ENCODE measurements at regions not wholly inside any gene's neighbourhood (a gene's known extent, or its start where the extent isn't known, plus 50 kb on each side); places are given as distances from the start of the nearest gene placed in this dataset.

DNA sequence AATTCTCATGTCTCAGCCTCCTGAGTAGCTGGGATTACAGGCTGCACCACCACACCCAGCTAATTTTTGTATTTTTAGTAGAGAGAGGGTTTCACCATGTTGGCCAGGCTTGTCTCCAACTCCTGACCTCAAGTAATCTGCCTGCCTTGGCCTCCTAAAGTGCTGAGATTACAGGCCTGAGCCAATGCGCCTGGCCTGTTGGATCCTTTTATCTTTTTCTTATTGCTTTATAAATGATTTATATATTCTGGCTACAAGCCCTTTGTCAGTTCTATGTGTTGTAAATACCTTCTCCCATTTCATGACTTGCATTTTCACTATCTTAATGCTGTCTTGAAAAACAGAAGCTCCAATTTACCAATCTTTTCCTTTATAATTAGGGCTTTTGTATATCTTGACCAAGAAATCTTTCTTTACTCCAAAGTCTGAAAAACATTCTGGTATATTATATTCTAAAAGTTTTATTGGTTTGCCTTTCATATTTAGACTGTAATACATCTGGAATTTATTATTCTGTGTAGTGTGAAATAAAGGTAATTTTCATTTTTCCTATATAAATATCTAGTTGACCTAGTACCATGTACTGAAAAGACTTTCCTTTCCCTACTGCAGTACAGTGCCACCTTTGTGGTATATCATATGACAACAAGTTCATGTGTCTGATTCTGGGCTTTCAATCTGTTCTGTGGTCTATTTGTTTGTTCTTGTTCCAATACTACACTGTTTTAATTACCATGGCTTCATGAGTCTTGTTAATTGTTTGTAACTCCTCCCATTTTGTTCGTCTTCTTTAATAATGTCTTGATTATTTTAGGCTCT lies 52.9 kb upstream of the RNU6-1 start:
- no peak for DNase-seq (ENCODE audit: low spot score)

DNA sequence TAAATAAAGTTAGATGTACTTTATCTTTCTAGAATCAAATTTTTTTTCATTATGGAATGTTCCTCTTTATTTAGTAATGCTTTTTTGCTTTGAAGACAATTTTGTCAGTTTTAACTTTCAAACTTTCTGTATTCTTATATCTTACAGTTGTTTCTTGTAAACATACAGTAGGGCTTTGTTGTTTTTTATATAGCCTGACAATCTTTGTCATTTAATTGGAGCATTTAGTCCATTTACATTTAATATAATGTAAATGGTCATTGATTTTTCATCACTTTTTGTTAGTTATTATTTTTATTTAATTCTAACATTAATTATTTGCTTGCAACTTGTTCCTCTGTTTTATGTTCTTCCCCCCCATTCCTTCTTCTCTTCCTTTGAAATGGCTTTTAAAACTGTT lies 55.4 kb upstream of the RNU6-1 start:
- DNase-seq (ENCODE audit: low spot score) = no peak

DNA sequence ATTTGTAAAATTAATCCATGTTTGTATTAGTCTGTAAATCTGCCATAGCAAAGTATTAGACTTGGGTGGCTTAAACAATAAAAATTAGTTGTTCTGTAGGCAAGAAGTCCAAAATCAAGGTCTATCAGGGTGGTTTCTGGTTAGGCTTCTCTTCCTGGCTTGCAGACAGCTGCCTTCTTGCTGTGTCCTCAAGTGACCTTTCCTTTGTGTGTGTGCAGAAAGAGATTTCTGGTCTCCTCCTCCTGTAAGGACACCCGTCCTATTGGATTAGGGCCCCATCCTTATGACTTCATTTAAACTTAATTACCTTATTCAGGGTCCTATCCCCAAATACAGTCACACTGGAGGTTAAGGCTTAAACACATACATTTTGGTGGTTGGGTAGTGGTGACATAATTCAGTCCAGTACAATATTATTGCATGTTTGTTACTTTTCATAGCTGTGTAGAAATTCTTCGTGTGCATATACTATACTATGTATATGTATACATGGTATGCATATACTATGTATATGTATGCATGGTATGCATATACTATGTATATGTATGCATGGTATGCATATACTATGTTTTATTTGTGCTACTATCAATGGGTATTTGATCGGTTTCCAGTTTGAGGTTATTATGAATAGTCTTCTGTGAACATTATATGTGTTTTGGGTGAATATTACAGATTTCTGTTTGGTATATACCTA lies 57.9 kb upstream of the RNU6-1 start:
- DNase-seq (ENCODE audit: low spot score) = no peak

DNA sequence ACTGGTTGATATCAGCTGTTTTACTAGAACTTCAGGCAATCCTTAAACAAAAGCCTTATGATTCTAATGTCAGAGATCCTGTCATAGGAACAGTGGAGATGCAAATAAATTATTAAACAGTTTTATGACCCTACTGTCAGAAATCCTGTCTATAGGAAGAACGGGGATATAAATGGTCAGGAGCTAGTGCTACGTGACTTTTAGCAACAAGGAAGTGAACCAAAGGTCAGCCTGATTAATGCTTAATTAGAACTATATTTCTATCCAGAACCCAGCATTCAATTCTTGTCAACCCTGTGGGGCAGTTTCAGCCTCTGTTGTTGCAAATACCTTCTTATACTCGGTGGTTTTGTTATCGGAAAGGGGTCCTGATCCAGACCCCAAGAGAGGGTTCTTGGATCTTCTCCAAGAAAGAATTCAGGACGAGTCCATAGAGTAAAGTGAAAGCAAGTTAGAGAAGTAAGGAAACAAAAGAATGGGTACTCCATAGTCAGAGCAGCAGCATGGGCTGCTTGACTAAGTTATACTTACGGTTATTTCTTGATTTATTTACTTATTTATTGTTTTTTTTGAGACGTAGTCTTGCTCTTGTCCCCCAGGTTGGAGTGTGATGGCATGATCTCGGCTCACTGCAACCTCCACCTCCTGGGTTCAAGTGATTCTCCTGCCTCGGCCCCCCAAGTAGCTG lies 59.9 kb upstream of the RNU6-1 start:
- peak; percentile 64 for DNase-seq (ENCODE audit: low spot score)

DNA sequence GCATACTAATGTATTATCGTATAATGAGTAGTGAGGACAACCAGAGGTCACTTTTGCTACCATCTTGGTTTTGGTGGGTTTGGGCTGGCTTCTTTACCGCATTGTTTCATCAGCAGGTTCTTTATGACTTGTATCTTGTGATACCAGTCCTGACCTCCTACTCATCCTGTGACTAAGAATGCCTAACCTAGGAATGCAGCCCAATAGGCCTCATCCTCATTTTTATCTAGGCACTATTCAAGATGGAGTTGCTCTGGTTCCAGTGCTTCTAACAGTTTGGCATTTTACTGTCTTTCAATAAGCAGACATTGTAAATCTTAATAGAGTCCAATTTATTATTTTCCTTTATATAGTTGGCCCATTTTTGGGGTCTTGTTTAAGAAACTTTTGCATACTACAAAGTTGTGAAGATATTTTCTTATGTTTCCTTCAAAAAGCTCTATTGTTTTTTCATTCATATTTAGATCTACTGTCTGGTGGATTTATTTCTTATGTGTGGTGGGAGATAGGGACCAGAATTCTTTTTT lies 60.8 kb upstream of the RNU6-1 start:
- DNase-seq (ENCODE audit: low spot score) = no peak

DNA sequence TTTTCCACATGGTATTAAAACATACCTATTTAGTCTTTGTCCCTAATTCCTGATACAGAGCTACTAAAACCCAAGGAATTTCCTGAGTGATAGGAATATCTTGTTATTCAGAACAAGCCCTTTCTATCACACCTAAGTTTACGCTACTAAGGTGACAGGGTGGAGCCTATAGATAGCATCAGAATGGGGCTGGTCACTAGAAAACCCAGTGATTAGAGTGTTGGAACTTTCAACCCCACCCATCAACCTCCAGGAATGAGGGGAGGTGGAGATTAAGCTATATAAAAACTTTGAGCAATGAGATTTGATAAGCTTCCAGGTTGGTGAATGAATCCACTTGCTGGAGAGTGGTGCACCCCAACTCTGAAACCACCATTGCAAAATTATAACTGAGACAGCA lies 62.1 kb upstream of the RNU6-1 start:
- no peak for DNase-seq (ENCODE audit: low spot score)

DNA sequence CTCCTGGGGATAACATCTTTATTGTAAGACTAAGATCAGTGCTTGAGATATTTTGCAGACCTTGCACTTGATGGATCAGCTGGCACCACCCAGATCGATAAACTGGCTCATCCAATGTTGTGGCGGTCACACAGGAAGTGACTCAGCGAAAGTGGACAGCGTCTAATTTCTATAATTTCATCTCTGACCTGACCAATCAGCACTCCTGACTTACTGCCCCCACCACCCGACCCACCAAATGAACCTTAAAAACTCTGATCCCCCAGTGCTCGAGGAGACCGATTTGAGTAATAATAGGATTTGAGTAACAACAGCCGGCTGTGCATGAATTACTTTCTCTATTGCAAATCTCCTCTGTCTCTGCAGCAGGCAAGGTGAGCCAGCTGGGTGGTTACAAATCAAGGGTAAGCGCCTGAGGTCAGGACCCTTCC lies 62.7 kb upstream of the RNU6-1 start:
- DNase-seq (ENCODE audit: low spot score) = no peak

DNA sequence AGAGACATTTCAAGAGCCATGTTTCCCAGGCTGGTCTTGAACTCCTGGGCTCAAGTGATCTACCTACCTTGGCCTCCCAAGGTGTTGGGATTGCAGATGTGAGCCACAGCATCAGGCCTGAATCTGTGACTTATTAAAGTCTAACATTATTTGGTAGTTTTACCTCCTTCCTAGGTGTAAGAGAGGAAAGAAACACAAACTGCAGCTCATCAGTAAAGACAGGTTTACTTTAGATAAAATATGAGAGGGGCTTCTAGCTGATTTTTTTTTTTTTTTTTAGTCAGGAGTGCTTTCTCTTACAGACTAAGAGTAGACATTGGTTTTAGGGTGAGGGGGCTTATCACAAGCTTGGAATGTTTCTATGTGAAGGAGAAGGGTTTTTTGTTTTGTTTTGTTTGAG lies 63.9 kb upstream of the RNU6-1 start:
- DNase-seq (ENCODE audit: low spot score) = no peak

DNA sequence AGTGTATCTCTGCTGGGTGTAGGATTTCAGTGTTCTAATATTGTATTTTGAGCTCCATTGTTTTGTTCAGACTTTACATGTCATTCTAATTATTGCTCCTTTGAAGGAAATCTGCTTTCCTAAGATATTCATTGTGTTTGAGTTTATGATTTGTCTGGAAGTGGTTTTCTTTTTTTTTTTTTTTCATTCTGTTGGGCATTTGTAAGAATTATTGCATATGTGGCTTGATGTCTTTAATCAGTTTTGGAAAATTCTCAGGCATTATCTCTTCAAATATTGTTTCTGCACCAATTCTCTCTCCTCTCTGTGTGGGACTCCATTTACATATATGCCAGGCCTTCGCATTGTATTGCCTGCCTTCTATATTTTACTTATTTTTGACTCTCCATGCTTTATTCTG lies 65.8 kb upstream of the RNU6-1 start:
- no peak for DNase-seq (ENCODE audit: low spot score)

DNA sequence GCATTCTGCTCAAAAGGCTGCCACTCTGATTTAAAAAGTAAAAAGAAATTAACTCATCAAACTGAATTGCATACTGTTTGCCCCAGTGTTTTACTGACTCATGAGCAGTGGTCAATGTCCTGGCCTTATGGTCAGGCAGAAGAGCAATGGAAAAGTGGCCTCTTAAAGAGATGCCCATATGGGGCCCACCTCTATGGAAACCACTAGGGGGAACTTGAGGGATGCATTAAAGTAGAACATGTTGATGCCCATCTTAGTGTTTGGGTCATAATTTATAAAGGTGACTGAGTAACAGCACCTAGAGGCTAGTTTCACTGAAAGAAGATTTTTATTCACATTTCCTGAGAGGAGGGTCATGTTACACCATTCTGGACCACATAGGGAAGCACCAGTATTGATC lies 66.5 kb upstream of the RNU6-1 start:
- no peak for DNase-seq (ENCODE audit: low spot score)

DNA sequence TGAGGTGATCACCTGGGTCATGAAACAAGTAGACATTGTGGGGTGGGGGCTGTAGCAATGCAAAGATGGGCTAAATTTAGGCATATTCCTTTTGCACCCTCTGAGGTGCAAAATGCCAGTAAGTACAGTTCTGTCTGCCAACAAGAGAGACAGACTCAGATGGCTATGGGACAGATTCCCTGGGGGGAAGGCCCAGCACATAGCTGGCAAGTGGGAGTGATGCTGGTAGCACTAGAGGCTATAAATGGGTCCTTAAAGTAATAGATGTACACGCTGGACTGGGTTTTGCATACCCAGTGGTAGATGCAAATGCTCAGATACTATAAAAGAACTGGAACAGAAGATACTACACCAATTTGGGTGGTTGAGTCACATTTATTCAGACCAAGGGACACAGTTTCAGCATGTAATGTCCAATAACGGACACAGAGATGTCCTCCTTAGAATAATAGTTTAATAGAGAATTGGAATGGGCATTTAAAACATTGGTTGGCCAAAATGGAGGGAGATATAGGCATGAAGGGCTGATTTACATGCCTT lies 67.4 kb upstream of the RNU6-1 start:
- no peak for DNase-seq (ENCODE audit: low spot score)

DNA sequence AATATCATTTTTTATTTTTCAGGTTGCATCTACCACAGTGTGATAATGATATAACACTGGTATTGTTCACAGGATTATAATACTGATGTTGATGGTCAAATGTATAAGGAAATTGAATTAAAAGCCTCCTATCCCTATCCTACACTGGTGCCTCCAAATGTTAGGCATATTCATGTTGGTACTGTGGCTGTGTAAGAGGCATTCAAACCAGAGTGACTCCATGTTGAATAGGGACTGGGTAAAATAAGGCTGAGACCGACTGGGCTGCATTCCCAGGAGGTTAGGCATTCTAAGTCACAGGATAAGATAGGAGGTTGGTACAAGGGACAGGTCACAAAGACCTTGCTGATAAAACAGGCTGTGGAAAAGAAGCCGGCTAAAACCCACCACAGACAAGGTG lies 68.9 kb upstream of the RNU6-1 start:
- DNase-seq (ENCODE audit: low spot score) = no peak

DNA sequence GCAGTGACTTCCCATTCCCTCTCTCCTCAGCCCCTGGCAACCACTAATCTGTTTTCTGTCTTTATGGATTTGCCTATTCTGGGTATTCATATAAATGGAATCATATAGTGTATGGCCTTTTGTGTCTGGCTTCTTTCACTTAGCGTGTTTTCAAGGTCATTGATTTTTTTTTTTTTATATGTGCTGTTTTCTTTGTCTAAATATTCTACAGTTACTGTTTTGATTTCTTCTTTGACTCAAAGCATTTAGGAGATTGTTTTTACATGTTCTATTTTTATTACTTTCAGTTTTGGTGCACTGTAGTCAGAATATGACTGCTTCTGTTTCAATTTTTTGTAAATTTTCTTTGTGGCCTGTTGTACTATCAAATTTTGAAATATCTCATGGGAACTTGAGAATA lies 71.9 kb upstream of the RNU6-1 start:
- no peak for DNase-seq (ENCODE audit: low spot score)

DNA sequence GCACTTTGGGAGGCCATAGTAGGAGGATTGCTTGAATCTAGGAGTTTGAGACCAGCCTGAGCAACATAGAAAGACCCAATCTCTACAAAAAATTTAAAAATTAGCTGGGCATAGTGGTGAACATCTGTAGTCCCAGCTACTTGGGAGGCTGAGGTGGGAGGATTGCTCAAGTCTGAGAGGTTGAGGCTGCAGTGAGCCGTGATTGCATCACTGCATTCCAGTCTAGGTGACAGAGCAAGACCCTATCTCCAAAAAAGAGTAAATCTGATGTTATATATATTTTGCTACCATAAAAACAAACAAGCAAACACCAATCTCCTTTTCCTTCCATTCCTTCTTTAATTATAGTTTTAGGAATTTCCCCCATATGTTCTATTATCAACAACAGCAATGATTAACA lies 74.2 kb upstream of the RNU6-1 start:
- no peak for DNase-seq (ENCODE audit: low spot score)

DNA sequence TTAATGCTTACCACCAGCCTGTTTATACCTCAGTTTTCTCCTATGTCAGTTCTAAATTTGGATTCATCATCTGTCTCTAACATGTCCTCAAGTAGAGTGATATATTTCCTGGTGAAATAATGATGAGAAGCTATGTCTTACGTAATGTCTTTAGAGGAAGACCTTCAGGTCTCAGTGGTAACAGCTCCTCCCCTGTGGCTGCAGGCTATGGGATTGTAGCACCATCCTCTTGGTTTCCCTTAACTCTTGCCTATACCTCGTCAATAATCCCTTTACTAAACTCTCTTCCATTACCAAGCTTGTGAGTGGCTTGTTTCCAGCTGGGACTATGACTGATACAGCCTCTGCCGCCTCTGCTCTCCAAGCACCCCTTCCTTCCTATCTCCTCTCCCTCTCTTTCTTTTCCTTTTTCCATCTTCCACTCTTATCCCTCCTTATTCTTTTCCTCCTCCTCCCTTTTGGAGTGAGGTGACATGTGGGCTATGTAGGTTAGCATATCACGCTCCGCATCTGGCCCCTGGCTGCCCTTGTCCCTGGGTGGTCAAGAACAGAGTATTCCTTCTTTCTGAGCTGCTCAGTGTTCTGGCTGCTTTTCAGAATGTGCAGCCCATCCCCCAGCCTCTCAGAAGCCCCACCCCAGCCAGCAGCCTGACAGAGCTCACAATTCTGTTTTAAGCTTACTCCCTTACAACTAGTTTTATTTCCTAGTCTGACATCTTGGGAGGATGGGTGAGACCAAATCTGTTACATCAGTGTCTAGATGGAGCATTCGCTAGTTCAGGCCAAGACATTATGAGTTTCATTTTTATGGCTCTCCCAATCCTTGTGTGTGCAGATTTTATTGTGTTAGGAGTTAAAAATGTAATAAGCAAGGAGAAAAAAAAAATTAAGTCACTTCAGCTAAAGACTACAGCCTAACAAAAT lies 75.0 kb upstream of the RNU6-1 start:
- peak; percentile 19 for DNase-seq (ENCODE audit: low spot score)

DNA sequence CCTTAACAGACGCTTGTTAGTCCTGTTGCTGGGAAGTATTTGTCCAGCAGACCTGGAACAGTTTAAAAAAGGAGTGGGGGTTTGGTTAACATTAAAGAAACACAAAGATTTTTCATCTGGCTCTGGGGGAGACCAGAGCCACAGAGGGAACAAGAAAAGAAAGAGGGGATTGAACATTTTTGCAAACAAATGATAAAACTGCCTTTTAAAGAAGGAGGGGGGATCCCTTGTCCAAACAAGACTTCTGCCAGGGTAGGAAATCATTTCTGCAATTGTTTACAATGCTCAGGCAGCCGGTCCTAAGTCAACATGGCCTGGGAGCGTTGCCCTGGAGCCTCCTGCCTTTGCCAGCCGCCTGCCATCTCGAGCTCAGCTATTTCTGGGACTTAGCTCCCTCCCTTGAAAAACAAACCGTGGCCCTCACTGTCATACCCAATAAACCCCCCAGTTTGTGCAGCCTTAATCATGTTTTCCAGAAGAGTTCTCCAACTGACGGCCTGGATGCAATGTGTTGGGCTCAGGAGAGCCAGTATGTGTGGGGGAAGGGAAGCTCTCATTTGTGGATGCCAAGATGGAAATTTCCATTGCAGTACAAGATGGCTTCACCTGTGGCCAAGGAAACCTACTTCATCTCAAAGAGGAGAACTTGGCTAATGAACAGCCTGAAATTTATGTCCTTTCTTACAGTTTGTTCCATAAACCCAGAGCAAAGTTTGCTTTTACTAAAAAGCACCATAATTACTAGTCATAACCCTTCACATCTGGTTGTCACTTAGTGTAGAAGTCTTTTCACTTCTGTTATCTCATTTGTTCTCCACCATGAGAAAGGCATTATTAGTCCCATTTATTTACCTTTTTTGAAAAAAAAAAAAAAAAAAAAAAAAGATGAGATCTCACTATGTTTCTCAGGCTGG lies 75.9 kb upstream of the RNU6-1 start:
- peak; percentile 54 for DNase-seq (ENCODE audit: low spot score)

DNA sequence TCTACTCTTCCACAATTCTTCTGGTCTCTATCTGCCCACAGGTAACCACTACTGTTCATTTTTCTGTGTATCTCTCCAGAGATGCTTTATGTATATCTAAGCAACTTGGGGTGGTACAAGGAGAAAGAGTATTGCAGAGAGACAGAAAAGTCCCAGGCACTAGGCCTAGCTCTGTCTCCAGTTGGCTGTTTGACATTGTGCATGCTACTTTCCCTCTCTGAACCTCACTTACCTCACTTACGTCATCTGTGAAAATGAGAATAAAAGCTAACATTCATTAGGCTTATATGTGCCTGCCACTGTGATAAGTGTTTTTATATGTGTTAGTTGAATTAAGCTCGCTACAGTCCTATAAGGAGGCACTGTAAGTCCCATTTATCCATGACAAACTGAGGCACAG lies 76.7 kb upstream of the RNU6-1 start:
- no peak for DNase-seq (ENCODE audit: low spot score)

DNA sequence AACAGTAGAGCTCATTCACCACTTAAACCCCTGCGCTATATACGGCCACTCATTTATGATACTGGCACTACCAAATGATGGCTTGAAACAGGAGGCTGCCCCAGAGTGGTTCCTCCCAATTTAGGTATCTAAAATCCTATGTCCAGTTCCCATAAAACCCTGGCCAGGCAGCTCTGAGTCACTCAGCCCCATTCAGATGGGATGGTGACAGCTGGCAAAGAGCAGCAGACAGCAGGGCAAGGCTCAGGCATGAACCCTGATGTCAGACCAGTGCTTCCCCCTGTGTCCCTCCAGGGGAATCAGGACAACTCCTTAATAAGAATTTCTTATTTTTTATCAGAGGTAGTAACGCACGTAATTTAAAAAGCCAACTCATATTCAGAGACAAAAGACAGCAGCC lies 77.2 kb upstream of the RNU6-1 start:
- DNase-seq (ENCODE audit: low spot score) = no peak

DNA sequence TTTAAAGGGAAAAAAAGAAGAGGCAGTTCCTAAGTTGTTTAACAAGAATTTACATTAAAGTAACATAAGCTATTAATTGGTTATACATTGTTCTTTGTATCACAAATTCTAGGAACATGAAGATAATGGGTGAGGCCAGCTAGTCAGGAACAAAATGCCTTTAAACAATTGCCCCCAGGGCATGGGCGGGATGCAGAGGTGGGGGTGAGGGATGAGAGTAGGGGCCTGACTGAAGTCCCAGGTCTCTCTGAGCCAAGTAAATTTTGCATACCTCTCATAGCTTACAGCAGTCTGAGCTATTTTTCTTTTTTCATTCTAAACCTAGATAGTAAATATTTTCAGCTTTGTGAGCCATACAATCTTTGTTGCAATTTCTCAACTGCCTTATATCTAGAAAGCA lies 77.8 kb upstream of the RNU6-1 start:
- no peak for DNase-seq (ENCODE audit: low spot score)

DNA sequence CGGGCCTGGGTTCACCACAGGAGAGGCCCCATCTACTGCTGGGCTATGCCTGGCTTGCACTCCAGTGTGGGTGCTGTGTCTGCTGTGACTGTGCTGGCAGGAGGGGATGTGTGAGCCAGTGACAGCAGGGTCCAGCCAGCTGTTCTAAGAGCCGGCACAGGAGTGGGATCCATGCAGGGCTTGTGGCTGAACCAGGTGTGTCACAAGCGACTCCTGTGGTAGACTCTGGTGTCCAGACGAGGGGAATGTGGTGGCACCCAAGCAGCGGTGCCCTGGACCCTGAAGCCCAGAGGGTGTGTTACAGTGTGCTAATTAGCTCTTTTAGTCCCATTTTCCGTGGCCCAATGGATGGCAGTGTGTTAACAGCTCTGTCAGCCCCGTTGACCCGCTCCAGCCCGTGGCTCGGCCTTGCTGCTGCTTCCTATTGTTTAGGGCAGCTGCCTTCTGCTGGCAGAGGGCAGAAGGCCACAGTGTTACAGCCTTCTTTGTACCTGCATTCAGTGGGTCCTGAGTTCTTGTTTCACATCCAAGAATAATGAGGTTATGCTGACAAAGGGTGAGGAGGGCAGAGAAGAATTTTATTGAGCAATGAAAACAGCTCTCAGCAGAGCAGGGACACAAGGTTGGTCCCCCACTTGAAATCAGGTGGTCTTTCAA lies 78.5 kb upstream of the RNU6-1 start:
- no peak for DNase-seq (ENCODE audit: low spot score)

Data from LoVo (cell line).